Keratinocyte (primary cell): ENCODE measurements at regions not wholly inside any gene's neighbourhood (a gene's known extent, or its start where the extent isn't known, plus 50 kb on each side); places are given as distances from the start of the nearest gene placed in this dataset.

ENCODE experiments used
- CTCF ChIP-seq, 3 experiments: IDR thresholded peaks in 1 of 3; conservative IDR thresholded peaks in 1 of 3; optimal IDR thresholded peaks in 1 of 3; 2 replicates in 2 of 3; 3 replicates in 1 of 3; pipeline versions ENCODE3 to v1.5.1; 2011; ENCODE audit warnings: low read length in 3 of 3, mild to moderate bottlenecking in 3 of 3, moderate library complexity in 2 of 3, control low read depth in 1 of 3, inconsistent platforms in 1 of 3; ENCODE audit not compliant: insufficient read depth in 2 of 3; ENCODE audit errors: extremely low read depth in 1 of 3
- EZH2 ChIP-seq: IDR thresholded peaks from one replicate; pipeline ENCODE4 v1.6.1; 2012; ENCODE audit warnings: inconsistent platforms, mild to moderate bottlenecking, low read length, moderate library complexity

- no peak for TF ChIP-seq CTCF (optimal IDR thresholded peaks at IDR 0.05 in 1 of 3, IDR thresholded peaks at IDR 0.05 in 1 of 3, conservative IDR thresholded peaks at IDR 0.05 in 1 of 3; ENCODE audit: extremely low read depth in 1 of 3, insufficient read depth in 2 of 3, low read length in 3 of 3)
- no peak for TF ChIP-seq EZH2
Measured at GRCh38 chr6:113528111-113528510, 329.0 kb upstream of the MARCKS start.
